Pancreas (tissue), 10 donors: ENCODE measurements at regions not wholly inside any gene's neighbourhood (a gene's known extent, or its start where the extent isn't known, plus 50 kb on each side); places are given as distances from the start of the nearest gene placed in this dataset.

Source experiments
- ATAC-seq, 4 donors: fragments of 200-7000 bp; cut with Tn5 transposase; one replicate each; pipeline versions ENCODE4 v1.8.0 to v1.9.1; 2020; ENCODE audit warnings: mild to moderate bottlenecking in 4 of 4, moderate library complexity in 4 of 4
- DNase-seq, 6 donors: peaks; one replicate each; pipeline ENCODE4 v3.0.0-alpha.2; 2020
- FAIRE-seq: peaks from 2 replicates; lab custom pipeline; 2012; peaks lifted over from hg19 to GRCh38; lab: Jason Lieb, UNC
- H3K27ac ChIP-seq, 4 donors: fragments of 200-600 bp; sonication (generic); 1 replicate in 3 of 4; 2 replicates in 1 of 4; pipeline versions ENCODE4 v1.5.0 to v1.8.0; 2020
- H3K27me3 ChIP-seq, 4 donors: fragments of 200-600 bp; one replicate each; pipeline ENCODE4 v1.8.0; 2021
- H3K36me3 ChIP-seq, 3 donors: fragments of 200-600 bp; sonication (generic) in 1 of 3; one replicate each; pipeline versions ENCODE4 v1.5.0 to v1.8.0; 2020 to 2021
- H3K4me1 ChIP-seq, 3 donors: fragments of 200-600 bp; one replicate each; pipeline ENCODE4 v1.8.0; 2021
- H3K4me3 ChIP-seq, 4 donors: fragments of 200-600 bp; sonication (generic) in 2 of 4; one replicate each; pipeline versions ENCODE4 v1.5.0 to v1.8.0; 2020 to 2021
- H3K9me3 ChIP-seq, 4 donors: fragments of 200-600 bp; one replicate each; pipeline ENCODE4 v1.8.0; 2021
- CTCF ChIP-seq, 4 donors: fragments of 200-600 bp; sonication (generic) in 3 of 4; IDR thresholded peaks; one replicate each; pipeline versions ENCODE4 v1.5.0 to v1.8.0; 2021; ENCODE audit warnings: antibody characterized with exemption in 4 of 4
- WGBS, 2 donors: extraction: QIAGEN DNeasy Blood & Tissue Kit; methylation state at CpG; one replicate each; pipeline ENCODE4 v1.1.7; 2013; 5-methylcytosine and 5-hydroxymethylcytosine counted together
- intact Hi-C, 3 donors: fragments of 100-400 bp; cut with DNase I; formaldehyde crosslinking; loops; one replicate each; pipeline versions ENCODE4 v1.11.1 to v1.14.2; 2022
- donor health status: healthy with polysubstance abuse.
- donor health status: DM: no; HTN: no; CAD: no; lungs with moderate emphysema.
- donor health status: DM: no; HTN: no; CAD: no.
- donor health status: control.
- donor health status: control.
- donor health status: Bipolar disorder and iron deficiency.
- donor health status: DM: yes; HTN: yes; CAD: no.
- donor health status: DM: no; HTN: no; CAD: no.
- donor health status: DM: no; HTN: no; CAD: no.
- donor health status: DM: yes; HTN: yes; CAD: no.

- WGBS, 2 donors, result 62 to 72% methylated on average over 2 of the region's 2 CpGs
- no peak for ATAC-seq
- FAIRE-seq, result no peak
Measured at GRCh38 chr2:103295591-103295990, 533.8 kb downstream of the TMEM182 start.

GRCh38 chr2:103324671-103325070 lies 562.8 kb downstream of the TMEM182 start:
- no peak for FAIRE-seq

More at GRCh38 chr2:103295591-103295990, 533.8 kb downstream of the TMEM182 start:
- Histone ChIP-seq H3K27me3 (no peaks in the 10 kb centered on the region), H3K4me1 (no peaks in the 10 kb centered on the region), H3K9me3 (no peaks in the 10 kb centered on the region), H3K4me3 (no peak overlapping the region), H3K27ac (no peak overlapping the region), H3K36me3 (no peaks in the 10 kb centered on the region)
- TF ChIP-seq CTCF (IDR thresholded peaks at IDR 0.05), result no peak
- DNase-seq, result no peak
- intact Hi-C loops, result no loop called here

GRCh38 chr2:103327386-103327785 lies 565.6 kb downstream of the TMEM182 start:
- no peaks in the 10 kb centered on the region for H3K27me3 ChIP-seq
- intact Hi-C loops, result no loop called here
- FAIRE-seq (no peak), DNase-seq (no peak), ATAC-seq (no peak)
- H3K27ac ChIP-seq, result no peak overlapping the region
- 55 to 57% methylated on average over 2 of the region's 2 CpGs for WGBS, 2 donors
- no peaks in the 10 kb centered on the region for H3K36me3 ChIP-seq
- H3K4me3 ChIP-seq, result no peak overlapping the region
- no peaks in the 10 kb centered on the region for H3K4me1 ChIP-seq
- TF ChIP-seq CTCF (IDR thresholded peaks at IDR 0.05), result no peak
- H3K9me3 ChIP-seq, result no peaks in the 10 kb centered on the region

More at GRCh38 chr2:103324671-103325070, 562.8 kb downstream of the TMEM182 start:
- no peak for TF ChIP-seq CTCF (IDR thresholded peaks at IDR 0.05)
- 54 to 56% methylated on average over 2 of the region's 2 CpGs for WGBS, 2 donors
- H3K4me3 ChIP-seq, result no peak overlapping the region
- DNase-seq, result no peak
- H3K27ac ChIP-seq, result no peak overlapping the region
- H3K27me3 ChIP-seq, result no peaks in the 10 kb centered on the region
- ATAC-seq, result no peak
- intact Hi-C loops, result no loop called here
- H3K9me3 ChIP-seq, result no peaks in the 10 kb centered on the region
- H3K4me1 ChIP-seq, result no peaks in the 10 kb centered on the region
- H3K36me3 ChIP-seq, result no peaks in the 10 kb centered on the region

- ATAC-seq, result no peak
- H3K4me3 ChIP-seq, result no peak overlapping the region
- no peaks in the 10 kb centered on the region for H3K9me3 ChIP-seq
- H3K27ac ChIP-seq, result no peak overlapping the region
- DNase-seq, result no peak
- intact Hi-C loops, result no loop called here
- 50 to 63% methylated on average over 2 of the region's 2 CpGs for WGBS, 2 donors
- H3K36me3 ChIP-seq, result no peaks in the 10 kb centered on the region
- no peak for TF ChIP-seq CTCF (IDR thresholded peaks at IDR 0.05)
- FAIRE-seq, result no peak
- no peaks in the 10 kb centered on the region for H3K4me1 ChIP-seq
- H3K27me3 ChIP-seq, result no peaks in the 10 kb centered on the region
Measured at GRCh38 chr2:103327966-103328365, 566.1 kb downstream of the TMEM182 start.

GRCh38 chr2:103335403-103335802 lies 573.6 kb downstream of the TMEM182 start:
- Histone ChIP-seq H3K4me3 (no peak overlapping the region), H3K4me1 (no peaks in the 10 kb centered on the region), H3K9me3 (no peaks in the 10 kb centered on the region), H3K27ac (no peak overlapping the region), H3K27me3 (no peaks in the 10 kb centered on the region), H3K36me3 (no peaks in the 10 kb centered on the region)
- TF ChIP-seq CTCF (IDR thresholded peaks at IDR 0.05), result no peak
- DNase-seq (no peak), FAIRE-seq (no peak), ATAC-seq (no peak)
- WGBS, 2 donors, result 47 to 61% methylated on average over 2 of the region's 2 CpGs
- intact Hi-C loops, result no loop called here
